H1 (cell line): ENCODE measurements at regions not wholly inside any gene's neighbourhood (a gene's known extent, or its start where the extent isn't known, plus 50 kb on each side); places are given as distances from the start of the nearest gene placed in this dataset.

ENCODE experiments used
- CTCF ChIA-PET: fragments of 300-600 bp; sonication (Branson Sonifier 250); formaldehyde crosslinking; loops from one replicate; lab custom pipeline; 2021; ENCODE audit not compliant: partially characterized antibody; lab: Charles Lee
- POLR2A ChIA-PET: fragments of 300-600 bp; sonication (Branson Sonifier 250); formaldehyde crosslinking; loops from one replicate; lab custom pipeline; 2021; ENCODE audit warnings: inconsistent platforms; ENCODE audit not compliant: partially characterized antibody; lab: Charles Lee
- DNase-seq, 2 experiments: peaks; one replicate each; pipeline versions ENCODE4 v3.0.0 to v3.0.0-alpha.2; 2010 to 2022; ENCODE audit warnings: low spot score in 2 of 2, low read depth in 1 of 2, mixed read lengths in 1 of 2
- FAIRE-seq: peaks from 2 replicates; lab custom pipeline; 2011; peaks lifted over from hg19 to GRCh38; lab: Jason Lieb, UNC
- H2AFZ ChIP-seq: 2 replicates; pipeline ENCODE4 v1.8.1; 2012; ENCODE audit warnings: low read length, inconsistent platforms
- H2AK5ac ChIP-seq: 2 replicates; pipeline ENCODE4 v1.6.1; 2013; ENCODE audit warnings: low read depth, low read length
- H2BK120ac ChIP-seq: replicated peaks from 2 replicates; pipeline ENCODE3; 2013; ENCODE audit warnings: low read depth, low read length, inconsistent platforms
- H2BK12ac ChIP-seq: 2 replicates; pipeline ENCODE4 v1.6.1; 2013; ENCODE audit warnings: low read depth, low read length
- H2BK15ac ChIP-seq: 2 replicates; pipeline ENCODE4 v1.6.1; 2013; ENCODE audit warnings: low read length
- H2BK20ac ChIP-seq: 2 replicates; pipeline ENCODE4 v1.6.1; 2013; ENCODE audit warnings: low read length
- H2BK5ac ChIP-seq: 2 replicates; pipeline ENCODE4 v1.6.1; 2013; ENCODE audit warnings: low read depth, low read length
- H3K14ac ChIP-seq: 2 replicates; pipeline ENCODE4 v1.6.1; 2013; ENCODE audit warnings: inconsistent platforms; ENCODE audit not compliant: insufficient read length
- H3K18ac ChIP-seq: 2 replicates; pipeline ENCODE4 v1.6.1; 2013; ENCODE audit warnings: low read length; ENCODE audit errors: extremely low read depth
- H3K23ac ChIP-seq: 2 replicates; pipeline ENCODE4 v1.6.1; 2013; ENCODE audit warnings: inconsistent platforms; ENCODE audit not compliant: insufficient read length
- H3K23me2 ChIP-seq: 2 replicates; pipeline ENCODE4 v1.6.1; 2013; ENCODE audit warnings: low read depth, low read length
- H3K27ac ChIP-seq: 2 replicates; pipeline ENCODE4 v1.6.1; 2011; ENCODE audit warnings: low read depth, low read length, inconsistent platforms
- H3K27me3 ChIP-seq, 4 experiments: replicated peaks in 1 of 4; 1 replicate in 1 of 4; 2 replicates in 3 of 4; pipeline versions ENCODE4 v1.6.1 to v1.8.1; 2011 to 2013; ENCODE audit warnings: low read length in 3 of 4, mild to moderate bottlenecking in 3 of 4, inconsistent platforms in 2 of 4, mixed read lengths in 2 of 4, moderate library complexity in 1 of 4; ENCODE audit not compliant: control insufficient read depth in 3 of 4, insufficient read depth in 3 of 4; ENCODE audit errors: extremely low read depth in 1 of 4
- H3K36me3 ChIP-seq, 4 experiments: 2 replicates each; pipeline versions ENCODE4 v1.6.1 to v1.8.1; 2011 to 2013; ENCODE audit warnings: mild to moderate bottlenecking in 4 of 4, low read length in 3 of 4, moderate library complexity in 2 of 4, control low read depth in 1 of 4, inconsistent platforms in 1 of 4; ENCODE audit not compliant: insufficient read depth in 4 of 4, control insufficient read depth in 2 of 4
- H3K4ac ChIP-seq: replicated peaks from 2 replicates; pipeline ENCODE3; 2013; ENCODE audit warnings: low read length, low read depth, mixed read lengths, inconsistent platforms; ENCODE audit not compliant: insufficient read length
- H3K4me1 ChIP-seq, 4 experiments: replicated peaks in 1 of 4; 1 replicate in 1 of 4; 2 replicates in 3 of 4; pipeline versions ENCODE4 v1.6.1 to v1.8.1; 2011 to 2013; ENCODE audit warnings: low read length in 3 of 4, inconsistent platforms in 2 of 4, mixed read lengths in 1 of 4; ENCODE audit not compliant: insufficient read depth in 4 of 4, control insufficient read depth in 3 of 4
- H3K4me2 ChIP-seq, 2 experiments: 2 replicates each; pipeline versions ENCODE4 v1.6.1 to v1.8.1; 2011 to 2013; ENCODE audit warnings: low read depth in 2 of 2, low read length in 2 of 2, control low read depth in 1 of 2, inconsistent platforms in 1 of 2, mild to moderate bottlenecking in 1 of 2; ENCODE audit not compliant: insufficient read depth in 1 of 2
- H3K4me3 ChIP-seq, 4 experiments: fragments of 200-600, 300-600 bp in 1 of 4; sonication (generic), shearing (Covaris generic), sonication (Bioruptor Twin) in 1 of 4; 2 replicates each; pipeline versions ENCODE4 v1.5.1 to v1.8.1; 2011 to 2016; ENCODE audit warnings: low read length in 4 of 4, low read depth in 3 of 4, control low read depth in 2 of 4, inconsistent platforms in 2 of 4, mild to moderate bottlenecking in 2 of 4, mixed read lengths in 1 of 4, moderate library complexity in 1 of 4; ENCODE audit not compliant: insufficient read depth in 2 of 4; ENCODE audit errors: extremely low read depth in 1 of 4
- H3K56ac ChIP-seq: replicated peaks from 2 replicates; pipeline ENCODE3; 2013; ENCODE audit warnings: low read depth, mild to moderate bottlenecking, mixed read lengths, low read length, inconsistent platforms; ENCODE audit not compliant: insufficient read length
- H3K79me1 ChIP-seq: 2 replicates; pipeline ENCODE4 v1.6.1; 2013; ENCODE audit warnings: low read depth, low read length, control low read depth
- H3K79me2 ChIP-seq, 2 experiments: 2 replicates each; pipeline versions ENCODE4 v1.6.1 to v1.8.1; 2012 to 2013; ENCODE audit warnings: low read length in 2 of 2, mild to moderate bottlenecking in 2 of 2, inconsistent platforms in 1 of 2; ENCODE audit not compliant: insufficient read depth in 2 of 2, control insufficient read depth in 1 of 2
- H3K9ac ChIP-seq, 4 experiments: replicated peaks in 1 of 4; 1 replicate in 1 of 4; 2 replicates in 3 of 4; pipeline versions ENCODE4 v1.6.1 to v1.8.1; 2011 to 2013; ENCODE audit warnings: low read depth in 3 of 4, low read length in 3 of 4, control low read depth in 2 of 4, mild to moderate bottlenecking in 2 of 4, moderate library complexity in 2 of 4, inconsistent platforms in 1 of 4; ENCODE audit errors: extremely low read depth in 1 of 4
- H3K9me3 ChIP-seq, 2 experiments: 2 replicates each; pipeline versions ENCODE4 v1.6.1 to v1.8.1; 2012 to 2013; ENCODE audit warnings: mild to moderate bottlenecking in 2 of 2, moderate library complexity in 2 of 2, control low read depth in 1 of 2, inconsistent platforms in 1 of 2, low read depth in 1 of 2, low read length in 1 of 2, mixed read lengths in 1 of 2; ENCODE audit not compliant: insufficient read depth in 2 of 2
- H4K20me1 ChIP-seq, 2 experiments: replicated peaks in 1 of 2; 2 replicates each; pipeline versions ENCODE3 to v1.8.1; 2011 to 2013; ENCODE audit warnings: inconsistent platforms in 2 of 2, low read length in 2 of 2, mild to moderate bottlenecking in 1 of 2; ENCODE audit not compliant: insufficient read depth in 2 of 2, control insufficient read depth in 1 of 2
- H4K5ac ChIP-seq: 2 replicates; pipeline ENCODE4 v1.6.1; 2013; ENCODE audit warnings: low read length, low read depth, mixed read lengths, inconsistent platforms; ENCODE audit not compliant: insufficient read length
- H4K8ac ChIP-seq: 2 replicates; pipeline ENCODE4 v1.8.0; 2013; ENCODE audit warnings: mild to moderate bottlenecking, moderate library complexity, low read length, inconsistent platforms; ENCODE audit not compliant: insufficient read depth; ENCODE audit errors: extremely low read depth
- H4K91ac ChIP-seq: replicated peaks from 2 replicates; pipeline ENCODE3; 2013; ENCODE audit warnings: low read length, mixed read lengths, inconsistent platforms; ENCODE audit not compliant: insufficient read length
- BACH1 ChIP-seq: IDR thresholded peaks from 2 replicates; pipeline ENCODE4 v1.6.1; 2012; ENCODE audit warnings: low read length, improper control_type of control experiment
- BRCA1 ChIP-seq: IDR thresholded peaks from 2 replicates; pipeline ENCODE4 v1.6.1; 2012; ENCODE audit warnings: low read depth, low read length, improper control_type of control experiment
- CTBP2 ChIP-seq: IDR thresholded peaks from 2 replicates; pipeline ENCODE4 v1.7.0; 2011; ENCODE audit warnings: borderline replicate concordance, mild to moderate bottlenecking, moderate library complexity, mixed read lengths, low read length; ENCODE audit not compliant: insufficient read depth, insufficient read length
- JUND ChIP-seq: IDR thresholded peaks from 2 replicates; pipeline ENCODE4 v1.6.1; 2011; ENCODE audit warnings: mild to moderate bottlenecking, improper control_type of control experiment, low read length
- WGBS, 2 experiments: shearing (Covaris generic) in 1 of 2; methylation state at CpG; one replicate each; pipeline versions ENCODE4 v1.1.6 to v1.1.7; 2013 to 2015; ENCODE audit warnings: low lambda C conversion rate in 2 of 2, mixed read lengths in 2 of 2, inconsistent platforms in 1 of 2, low coverage in 1 of 2, missing lambda C conversion rate in 1 of 2; ENCODE audit not compliant: insufficient replicate concordance in 2 of 2, insufficient coverage in 1 of 2, insufficient read length in 1 of 2; ENCODE audit errors: extremely low coverage in 1 of 2, missing lambda C conversion rate in 1 of 2; 5-methylcytosine and 5-hydroxymethylcytosine counted together
- TF ChIP-seq, protein P1 (sequence below): IDR thresholded peaks from 2 replicates; pipeline ENCODE4 v1.6.1; 2012; ENCODE audit warnings: low read length, inconsistent platforms

DNA sequence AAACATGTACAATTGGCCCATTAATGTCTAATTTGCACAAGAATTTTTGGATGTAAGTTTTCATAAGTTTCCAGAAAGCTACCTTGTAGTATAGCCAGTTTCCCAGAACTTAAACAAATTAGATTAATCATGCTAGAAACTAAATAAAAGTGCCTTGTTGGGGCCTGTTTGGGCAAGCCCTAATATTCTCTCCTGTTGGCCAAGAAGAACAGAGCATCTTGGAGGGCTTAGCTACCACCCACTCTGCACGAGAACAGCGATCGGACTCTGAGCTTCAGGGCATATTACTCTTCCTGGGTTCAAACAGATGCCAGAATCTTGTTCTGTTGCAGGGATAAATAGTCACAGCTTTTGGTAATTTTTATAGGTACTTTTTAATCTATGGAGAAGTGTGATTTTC, 88.2 kb downstream of the GAS1 start:
- H2BK12ac ChIP-seq, result no peak overlapping the region
- H2BK5ac ChIP-seq, result no peak overlapping the region
- H3K27me3 ChIP-seq, result no peaks in the 10 kb centered on the region
- TF ChIP-seq BRCA1 (no peak), CTBP2 (no peak), JUND (no peak), BACH1 (no peak)
- TF ChIP-seq, protein P1, sequence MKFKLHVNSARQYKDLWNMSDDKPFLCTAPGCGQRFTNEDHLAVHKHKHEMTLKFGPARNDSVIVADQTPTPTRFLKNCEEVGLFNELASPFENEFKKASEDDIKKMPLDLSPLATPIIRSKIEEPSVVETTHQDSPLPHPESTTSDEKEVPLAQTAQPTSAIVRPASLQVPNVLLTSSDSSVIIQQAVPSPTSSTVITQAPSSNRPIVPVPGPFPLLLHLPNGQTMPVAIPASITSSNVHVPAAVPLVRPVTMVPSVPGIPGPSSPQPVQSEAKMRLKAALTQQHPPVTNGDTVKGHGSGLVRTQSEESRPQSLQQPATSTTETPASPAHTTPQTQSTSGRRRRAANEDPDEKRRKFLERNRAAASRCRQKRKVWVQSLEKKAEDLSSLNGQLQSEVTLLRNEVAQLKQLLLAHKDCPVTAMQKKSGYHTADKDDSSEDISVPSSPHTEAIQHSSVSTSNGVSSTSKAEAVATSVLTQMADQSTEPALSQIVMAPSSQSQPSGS, result no peak
- TF ChIP-seq, all 59 proteins: peak for 0
- H3K14ac ChIP-seq, result no peak overlapping the region
- no peaks in the 10 kb centered on the region for H3K23me2 ChIP-seq
- H3K4me1 ChIP-seq, result peaks cover 0 to 3% (median 0%) of the 10 kb centered on the region in 4 experiments; a peak in 1 of 7 replicates
- no peak overlapping the region for H4K91ac ChIP-seq
- H3K9me3 ChIP-seq, result no peaks in the 10 kb centered on the region; a peak in 1 of 4 replicates
- no peak overlapping the region for H2BK20ac ChIP-seq
- H4K20me1 ChIP-seq, result no peaks in the 10 kb centered on the region
- no peak overlapping the region for H3K27ac ChIP-seq
- no peak overlapping the region for H2AFZ ChIP-seq
- 92% methylated on average over 3 of the region's 3 CpGs; no CpG with 5 or more reads in 1 of the 2 experiments for WGBS, 2 experiments
- no peak overlapping the region for H3K4me3 ChIP-seq
- H3K18ac ChIP-seq, result no peak overlapping the region
- no peak overlapping the region for H4K5ac ChIP-seq
- H3K9ac ChIP-seq, result no peak overlapping the region
- ChIA-PET CTCF (interaction anchor here (0.7 to 1.7 kb wide), 9 partner anchors 10 to 804 kb away, joined by 3 to 5 read pairs (median 4); no protein-coding TSS in a partner anchor), POLR2A (interaction anchor here (0.6 kb wide), 1 partner anchor 742 kb away, joined by 3 read pairs; no protein-coding TSS in a partner anchor)
- no peak overlapping the region for H2BK15ac ChIP-seq
- H4K8ac ChIP-seq, result no peak overlapping the region
- H3K79me2 ChIP-seq, result no peaks in the 10 kb centered on the region
- no peak overlapping the region for H3K23ac ChIP-seq
- H2BK120ac ChIP-seq, result no peak overlapping the region
- H3K4ac ChIP-seq, result no peak overlapping the region
- DNase-seq (no peak), FAIRE-seq (no peak)
- no peaks in the 10 kb centered on the region for H3K36me3 ChIP-seq
- H3K56ac ChIP-seq, result no peak overlapping the region
- no peak overlapping the region for H2AK5ac ChIP-seq
- no peaks in the 10 kb centered on the region for H3K79me1 ChIP-seq
- no peak overlapping the region for H3K4me2 ChIP-seq
